DND-41 (cell line): ENCODE measurements at regions not wholly inside any gene's neighbourhood (a gene's known extent, or its start where the extent isn't known, plus 50 kb on each side); places are given as distances from the start of the nearest gene placed in this dataset.

ENCODE experiments used
- ATAC-seq: fragments of 200-7000 bp; cut with Tn5 transposase; 3 replicates; pipeline ENCODE4 v1.9.1; 2021; ENCODE audit warnings: low read depth; ENCODE audit not compliant: insufficient read depth
- DNase-seq: peaks from one replicate; pipeline ENCODE4 v3.0.0-alpha.2; 2020
- H2AFZ ChIP-seq: 2 replicates; pipeline ENCODE4 v1.6.0; 2012; ENCODE audit warnings: low read depth, low read length
- H3K27ac ChIP-seq: 2 replicates; pipeline ENCODE4 v1.5.1; 2012; ENCODE audit warnings: low read length, inconsistent platforms
- H3K27me3 ChIP-seq: fragments of 200-600 bp; sonication (generic); 2 replicates; pipeline ENCODE4 v1.6.0; 2012; ENCODE audit warnings: low read length, mild to moderate bottlenecking, inconsistent platforms; ENCODE audit not compliant: insufficient read depth, poor library complexity
- H3K36me3 ChIP-seq: 2 replicates; pipeline ENCODE4 v1.5.1; 2012; ENCODE audit warnings: low read length, inconsistent platforms; ENCODE audit not compliant: insufficient read depth
- H3K4me1 ChIP-seq: 2 replicates; pipeline ENCODE4 v1.5.1; 2012; ENCODE audit warnings: mild to moderate bottlenecking, low read length; ENCODE audit not compliant: insufficient read depth
- H3K4me2 ChIP-seq: 2 replicates; pipeline ENCODE4 v1.6.0; 2012; ENCODE audit warnings: mild to moderate bottlenecking, moderate library complexity, low read length, inconsistent platforms; ENCODE audit not compliant: insufficient read depth
- H3K4me3 ChIP-seq, 2 experiments: fragments of 200-600 bp in 1 of 2; shearing (Covaris generic) in 1 of 2; 2 replicates each; pipeline ENCODE4 v1.5.1; 2012 to 2016; ENCODE audit warnings: inconsistent platforms in 2 of 2, low read length in 2 of 2, mild to moderate bottlenecking in 2 of 2, low read depth in 1 of 2, moderate library complexity in 1 of 2
- H3K79me2 ChIP-seq: 2 replicates; pipeline ENCODE4 v1.6.0; 2012; ENCODE audit warnings: low read length, inconsistent platforms; ENCODE audit not compliant: insufficient read depth
- H3K9ac ChIP-seq: 2 replicates; pipeline ENCODE4 v1.6.0; 2012; ENCODE audit warnings: low read depth, mild to moderate bottlenecking, inconsistent platforms, low read length, moderate library complexity
- H3K9me3 ChIP-seq: 2 replicates; pipeline ENCODE4 v1.5.1; 2012; ENCODE audit warnings: low read length, moderate library complexity, mild to moderate bottlenecking, inconsistent platforms; ENCODE audit not compliant: insufficient read depth, severe bottlenecking
- H4K20me1 ChIP-seq: 2 replicates; pipeline ENCODE4 v1.6.0; 2012; ENCODE audit warnings: low read length; ENCODE audit not compliant: insufficient read depth
- EZH2 ChIP-seq: IDR thresholded peaks from 3 replicates; pipeline ENCODE4 v1.6.1; 2012; ENCODE audit warnings: borderline replicate concordance, low read depth, mild to moderate bottlenecking, moderate library complexity, low read length, inconsistent platforms; ENCODE audit not compliant: severe bottlenecking
- TF ChIP-seq, protein P1 (sequence below): IDR thresholded peaks from 2 replicates; pipeline ENCODE4 v1.5.1; 2012; ENCODE audit warnings: borderline replicate concordance, low read length, moderate library complexity, mild to moderate bottlenecking; ENCODE audit not compliant: poor library complexity, severe bottlenecking; ENCODE audit errors: extremely low read depth

DNA sequence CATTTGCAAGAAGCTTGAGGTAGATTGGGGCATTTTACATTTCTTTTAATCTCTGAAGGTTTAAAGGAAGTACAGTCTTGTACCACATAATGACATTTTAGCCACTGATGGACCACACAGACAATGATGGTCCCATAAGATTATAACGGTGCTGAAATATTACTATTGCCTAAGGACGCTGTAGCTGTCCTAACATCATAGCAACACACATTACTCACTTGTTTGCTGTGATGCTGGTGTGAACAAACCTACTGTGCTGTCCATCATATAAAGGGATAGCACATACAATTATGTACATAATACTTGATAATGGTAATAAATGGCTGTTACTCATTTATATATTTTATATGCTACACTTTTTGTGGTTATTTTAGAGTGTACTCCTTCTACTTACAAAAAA is 127.1 kb upstream of the CPNE8 start:
- ATAC-seq (no peak), DNase-seq (no peak)
- Histone ChIP-seq H3K36me3 (no peaks in the 10 kb centered on the region), H3K79me2 (no peaks in the 10 kb centered on the region), H3K9ac (no peak overlapping the region), H3K27me3 (no peaks in the 10 kb centered on the region), H3K27ac (no peak overlapping the region), H3K4me2 (no peak overlapping the region), H2AFZ (no peak overlapping the region), H3K9me3 (no peaks in the 10 kb centered on the region), H3K4me1 (no peaks in the 10 kb centered on the region), H4K20me1 (no peaks in the 10 kb centered on the region), H3K4me3 (no peak overlapping the region)
- TF ChIP-seq EZH2, result no peak
- TF ChIP-seq, protein P1, sequence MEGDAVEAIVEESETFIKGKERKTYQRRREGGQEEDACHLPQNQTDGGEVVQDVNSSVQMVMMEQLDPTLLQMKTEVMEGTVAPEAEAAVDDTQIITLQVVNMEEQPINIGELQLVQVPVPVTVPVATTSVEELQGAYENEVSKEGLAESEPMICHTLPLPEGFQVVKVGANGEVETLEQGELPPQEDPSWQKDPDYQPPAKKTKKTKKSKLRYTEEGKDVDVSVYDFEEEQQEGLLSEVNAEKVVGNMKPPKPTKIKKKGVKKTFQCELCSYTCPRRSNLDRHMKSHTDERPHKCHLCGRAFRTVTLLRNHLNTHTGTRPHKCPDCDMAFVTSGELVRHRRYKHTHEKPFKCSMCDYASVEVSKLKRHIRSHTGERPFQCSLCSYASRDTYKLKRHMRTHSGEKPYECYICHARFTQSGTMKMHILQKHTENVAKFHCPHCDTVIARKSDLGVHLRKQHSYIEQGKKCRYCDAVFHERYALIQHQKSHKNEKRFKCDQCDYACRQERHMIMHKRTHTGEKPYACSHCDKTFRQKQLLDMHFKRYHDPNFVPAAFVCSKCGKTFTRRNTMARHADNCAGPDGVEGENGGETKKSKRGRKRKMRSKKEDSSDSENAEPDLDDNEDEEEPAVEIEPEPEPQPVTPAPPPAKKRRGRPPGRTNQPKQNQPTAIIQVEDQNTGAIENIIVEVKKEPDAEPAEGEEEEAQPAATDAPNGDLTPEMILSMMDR, result no peak

DNA sequence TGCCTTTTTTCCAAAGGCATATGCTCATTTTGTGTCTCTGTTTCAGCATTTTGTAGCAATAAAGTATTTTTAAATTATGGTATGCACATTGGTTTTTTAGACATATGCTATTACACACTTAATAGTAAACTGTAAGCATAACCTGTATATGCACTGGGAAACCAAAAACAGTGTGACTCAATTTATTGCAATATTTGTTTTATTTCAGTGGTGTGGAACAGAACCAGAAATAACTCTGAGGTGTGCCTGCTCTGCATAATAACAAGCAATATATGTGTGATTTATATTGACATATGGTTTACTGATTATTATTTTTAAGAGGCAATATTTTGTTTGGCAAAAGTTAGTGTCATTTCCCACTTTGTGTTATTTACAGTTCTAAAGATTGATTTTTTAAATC is 126.6 kb upstream of the CPNE8 start:
- H3K36me3 ChIP-seq, result no peaks in the 10 kb centered on the region
- no peak for ATAC-seq
- no peak overlapping the region for H2AFZ ChIP-seq
- no peaks in the 10 kb centered on the region for H3K4me1 ChIP-seq
- H3K9me3 ChIP-seq, result no peaks in the 10 kb centered on the region
- no peak overlapping the region for H3K4me2 ChIP-seq
- no peaks in the 10 kb centered on the region for H3K79me2 ChIP-seq
- no peak overlapping the region for H3K9ac ChIP-seq
- no peaks in the 10 kb centered on the region for H3K27me3 ChIP-seq
- TF ChIP-seq, protein P1, result no peak
- no peak for TF ChIP-seq EZH2
- H3K27ac ChIP-seq, result no peak overlapping the region
- H3K4me3 ChIP-seq, result no peak overlapping the region
- no peaks in the 10 kb centered on the region for H4K20me1 ChIP-seq
- DNase-seq, result no peak

DNA sequence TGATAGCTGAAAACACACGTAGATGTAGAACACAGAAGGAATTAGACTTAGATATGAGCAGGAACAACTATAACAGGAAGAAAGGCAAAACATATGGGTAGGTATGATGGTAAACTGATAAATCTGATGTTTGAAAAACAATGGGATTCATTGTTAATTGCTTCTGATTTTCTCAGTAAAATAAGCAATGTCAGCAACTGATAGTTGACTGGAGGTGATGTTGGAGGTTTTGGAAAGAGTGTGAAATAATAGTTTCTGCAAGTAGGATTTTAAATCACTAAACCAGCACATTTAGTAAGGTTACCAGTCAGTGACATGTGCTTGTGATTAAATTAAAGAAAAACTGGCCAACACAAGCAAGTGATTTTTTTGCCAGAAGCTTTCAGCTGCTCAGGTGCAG is 123.0 kb upstream of the CPNE8 start:
- H3K9ac ChIP-seq, result no peak overlapping the region
- H3K4me2 ChIP-seq, result no peak overlapping the region
- no peak for TF ChIP-seq EZH2
- TF ChIP-seq, protein P1, result no peak
- no peak for DNase-seq
- H3K36me3 ChIP-seq, result no peaks in the 10 kb centered on the region
- H4K20me1 ChIP-seq, result no peaks in the 10 kb centered on the region
- H3K27ac ChIP-seq, result no peak overlapping the region
- H2AFZ ChIP-seq, result no peak overlapping the region
- ATAC-seq, result no peak
- H3K27me3 ChIP-seq, result no peaks in the 10 kb centered on the region
- H3K79me2 ChIP-seq, result no peaks in the 10 kb centered on the region
- no peak overlapping the region for H3K4me3 ChIP-seq
- no peaks in the 10 kb centered on the region for H3K9me3 ChIP-seq
- H3K4me1 ChIP-seq, result no peaks in the 10 kb centered on the region

DNA sequence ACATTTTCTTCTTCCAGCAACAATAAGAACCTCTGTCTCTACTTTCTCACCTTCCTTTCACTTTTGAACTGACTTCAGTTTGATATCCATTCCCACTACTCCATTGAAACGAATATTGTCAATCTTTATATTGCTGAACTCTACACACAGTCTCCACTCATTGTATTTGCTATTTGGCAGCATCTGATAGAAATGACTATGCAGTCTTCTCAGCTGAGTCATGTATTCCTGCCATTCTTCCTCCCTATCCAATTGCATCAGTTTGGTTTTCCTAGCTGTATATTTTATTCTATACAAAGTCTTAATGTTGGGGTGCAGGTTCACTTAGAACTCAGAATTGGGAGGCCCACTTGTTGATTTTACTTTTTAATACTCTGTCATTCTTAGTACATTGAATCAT is 107.5 kb upstream of the CPNE8 start:
- H3K36me3 ChIP-seq, result no peaks in the 10 kb centered on the region
- H3K27me3 ChIP-seq, result no peaks in the 10 kb centered on the region
- no peaks in the 10 kb centered on the region for H3K4me1 ChIP-seq
- ATAC-seq (no peak), DNase-seq (no peak)
- H3K9me3 ChIP-seq, result no peaks in the 10 kb centered on the region
- H2AFZ ChIP-seq, result no peak overlapping the region
- no peaks in the 10 kb centered on the region for H3K79me2 ChIP-seq
- H3K9ac ChIP-seq, result no peak overlapping the region
- H4K20me1 ChIP-seq, result no peaks in the 10 kb centered on the region
- TF ChIP-seq, protein P1, result no peak
- H3K27ac ChIP-seq, result no peak overlapping the region
- H3K4me2 ChIP-seq, result no peak overlapping the region
- H3K4me3 ChIP-seq, result no peak overlapping the region
